HL-60/S4 (cell line): ENCODE measurements at regions not wholly inside any gene's neighbourhood (a gene's known extent, or its start where the extent isn't known, plus 50 kb on each side); places are given as distances from the start of the nearest gene placed in this dataset.

Experiments
- in situ Hi-C: fragments of 300-500 bp; cut with MboI; formaldehyde crosslinking; loops from 2 replicates; pipeline ENCODE4 v1.14.3; 2022; ENCODE audit warnings: low sequenced_read_pairs

DNA sequence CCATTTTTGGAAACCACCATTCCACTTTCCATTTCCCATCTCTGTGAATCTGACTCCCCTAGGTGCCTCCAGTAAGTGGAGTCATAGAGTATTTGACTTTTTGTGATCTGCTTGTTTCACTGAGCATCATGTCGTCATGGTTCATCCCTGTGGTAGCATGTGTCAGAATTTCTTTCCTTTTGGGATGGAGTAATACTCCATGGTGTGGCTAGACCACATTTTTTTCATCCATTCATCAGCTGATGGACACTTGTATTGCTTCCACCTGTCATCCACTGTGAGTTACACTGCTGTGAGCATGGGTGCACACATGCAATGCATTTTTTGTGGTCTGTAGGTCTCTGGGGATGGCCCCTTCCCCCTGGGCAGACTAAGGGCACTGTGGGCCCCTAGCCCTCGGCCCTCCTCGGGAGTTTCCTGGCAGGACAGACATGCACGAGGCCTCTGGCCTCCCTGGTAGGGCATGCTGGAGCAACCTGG, 115.9 kb downstream of the GADD45G start:
- in situ Hi-C loops = no loop called here

DNA sequence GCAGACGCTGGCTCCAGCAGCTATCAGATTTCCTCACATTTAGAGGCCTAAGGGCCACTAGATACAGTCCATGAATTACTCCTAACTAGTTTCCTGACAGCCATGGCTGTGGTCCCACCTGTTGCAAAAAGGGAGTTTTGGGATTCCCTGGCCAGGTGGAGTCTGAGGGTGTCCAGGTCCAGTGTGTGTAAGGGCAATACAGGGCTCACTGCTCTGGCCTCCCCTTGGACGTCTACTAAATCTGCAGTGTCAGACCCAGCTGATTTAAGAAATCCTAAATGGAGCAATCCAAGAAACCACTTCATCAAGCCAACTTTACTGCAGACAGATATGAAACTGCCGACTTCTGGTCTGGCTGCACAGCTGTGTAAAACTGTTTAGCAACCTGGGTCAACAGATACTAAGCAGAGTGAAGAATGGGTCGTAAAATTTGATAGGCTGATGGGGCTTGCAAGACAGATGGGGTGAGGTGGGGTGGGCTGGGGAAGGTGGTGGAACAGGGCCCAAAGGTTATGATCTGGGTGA, 116.4 kb downstream of the GADD45G start:
- in situ Hi-C loops = no loop called here

DNA sequence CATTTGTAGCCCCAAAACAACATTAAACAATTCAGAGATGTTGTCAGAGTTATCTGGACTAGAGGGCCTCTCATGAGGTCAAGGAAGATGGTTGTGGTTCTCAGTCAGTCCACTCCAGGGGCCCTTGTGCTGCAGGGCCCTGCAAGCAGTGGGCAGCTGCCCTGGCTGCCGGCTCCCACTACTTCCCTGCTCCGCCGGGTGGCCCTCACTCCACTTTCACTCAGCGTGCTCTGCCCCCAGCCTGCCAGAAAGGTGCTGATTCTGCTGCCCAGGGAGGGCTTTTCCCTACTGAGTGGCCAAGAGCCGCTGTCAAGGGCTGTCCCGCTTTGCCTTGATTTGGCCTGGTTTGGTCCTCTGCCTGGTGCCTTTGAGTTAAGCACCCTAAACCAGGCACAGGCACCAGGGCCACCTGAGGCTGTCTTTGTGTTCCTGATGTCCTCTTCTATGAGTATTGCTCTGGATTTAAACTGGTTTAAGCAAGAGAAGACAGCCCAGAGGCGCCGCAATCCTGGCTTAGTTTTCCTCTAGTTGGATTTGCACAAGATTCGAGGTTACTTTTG, 117.2 kb downstream of the GADD45G start:
- in situ Hi-C loops = no loop called here

DNA sequence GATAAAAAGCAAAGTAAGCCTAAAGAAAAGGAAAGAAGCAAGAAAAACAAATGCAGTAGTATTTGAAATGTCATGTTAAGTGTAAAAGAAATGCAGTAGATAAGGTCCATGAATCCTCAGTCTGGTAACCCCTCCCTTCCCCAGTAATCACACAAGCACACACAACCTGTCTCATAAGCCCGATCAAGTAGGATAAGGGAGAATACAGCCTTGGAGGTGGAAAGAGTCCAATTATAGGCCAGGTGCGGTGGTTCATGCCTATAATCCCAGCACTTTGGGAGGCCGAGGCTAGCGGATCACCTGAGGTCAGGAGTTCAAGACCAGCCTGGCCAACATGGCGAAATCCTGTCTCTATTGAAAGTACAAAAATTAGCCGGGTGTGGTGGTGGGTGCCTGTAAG, 117.9 kb downstream of the GADD45G start:
- in situ Hi-C loops = no loop called here

DNA sequence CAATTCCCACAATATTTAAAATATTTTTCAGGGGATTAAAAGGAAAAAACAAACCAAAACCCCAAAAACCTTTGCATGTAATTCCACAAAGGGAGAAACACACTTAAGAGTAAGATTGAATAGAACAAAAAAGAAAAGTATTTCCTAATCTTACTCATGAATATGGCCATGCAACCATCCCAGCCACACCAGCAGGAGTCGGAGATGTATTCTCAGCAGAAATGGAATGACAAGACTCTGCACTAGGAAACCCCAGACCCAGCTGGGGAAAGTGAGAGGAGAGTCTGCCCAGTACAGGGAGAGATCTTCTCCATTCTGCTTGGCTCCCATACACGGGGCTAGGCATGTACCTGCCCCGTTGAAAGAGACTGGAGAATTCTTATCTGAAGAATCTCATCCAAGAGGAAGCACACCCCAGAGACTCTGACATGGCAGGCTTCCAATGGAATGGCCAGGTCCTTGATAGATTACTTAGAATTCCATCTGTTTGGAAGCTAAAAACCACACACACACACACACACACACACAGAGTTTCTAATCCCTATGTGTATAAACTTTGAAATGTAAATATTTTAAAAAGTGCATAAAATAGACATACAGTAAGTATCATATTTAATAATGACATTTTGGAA, 118.8 kb downstream of the GADD45G start:
- in situ Hi-C loops = no loop called here

DNA sequence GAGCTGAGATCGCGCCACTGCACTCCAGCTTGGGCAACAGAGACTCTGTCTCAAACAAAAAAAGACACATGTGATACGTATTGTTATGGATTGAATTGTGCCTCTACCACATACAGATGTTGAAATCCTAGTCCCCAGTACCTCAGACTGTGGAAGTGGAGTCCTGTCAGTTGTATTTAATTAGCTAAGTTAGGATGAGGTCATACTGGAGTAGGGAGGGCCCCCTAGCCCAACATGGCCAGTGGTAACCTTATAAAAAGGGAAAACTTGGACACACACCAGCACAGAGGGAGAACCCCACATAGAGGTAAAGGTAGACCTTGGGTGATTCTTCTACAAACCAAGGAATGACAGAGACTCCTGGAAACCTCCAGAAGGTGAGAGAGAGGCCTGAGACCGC, 119.8 kb downstream of the GADD45G start:
- in situ Hi-C loops = no loop called here

DNA sequence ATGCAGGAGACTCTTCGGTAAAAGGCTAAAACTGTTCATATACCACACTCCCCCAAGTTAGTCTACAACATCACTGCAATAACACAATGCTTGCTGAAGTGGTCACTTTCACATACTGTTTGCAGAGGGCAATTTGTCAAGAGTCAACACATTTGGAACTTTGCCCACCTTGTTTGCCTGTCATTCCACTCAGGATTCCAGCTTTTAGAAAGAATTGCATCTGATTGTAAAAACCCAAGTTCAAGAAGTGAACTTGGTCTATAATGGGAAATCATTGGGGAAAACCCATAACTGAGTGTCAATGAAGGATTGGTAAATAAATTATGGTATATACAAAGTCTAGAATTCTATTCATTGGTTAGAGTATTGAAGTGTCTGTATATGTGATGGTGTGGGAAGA, 120.5 kb downstream of the GADD45G start:
- in situ Hi-C loops = no loop called here

DNA sequence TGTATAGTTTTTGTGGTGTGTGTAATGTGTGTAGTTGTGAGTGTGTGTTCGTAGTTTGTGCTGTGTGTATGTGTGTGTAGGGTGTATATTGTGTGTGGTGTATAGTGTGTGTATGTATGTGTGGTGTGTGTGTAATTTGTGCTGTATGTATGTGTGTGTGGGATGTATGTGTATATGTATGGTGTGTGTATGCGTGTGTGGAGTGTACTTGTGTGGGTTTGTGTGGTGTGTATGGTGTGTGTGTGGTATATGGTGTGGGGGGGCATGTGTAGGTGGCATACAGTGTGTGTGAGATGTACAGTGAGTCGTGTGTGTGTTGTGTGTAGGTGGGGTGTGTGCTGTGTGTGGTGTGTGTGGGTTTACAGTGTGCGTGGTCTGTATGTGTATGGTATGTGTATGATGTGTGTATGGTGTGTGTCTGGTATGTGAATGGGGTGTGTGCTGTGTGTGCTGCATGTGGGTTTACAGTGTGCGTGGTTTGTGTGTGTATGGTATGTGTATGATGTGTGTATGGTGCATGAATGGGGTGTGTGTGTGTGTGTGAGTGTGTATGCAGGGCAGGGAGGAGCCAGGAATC, 125.2 kb downstream of the GADD45G start:
- in situ Hi-C loops = loop anchor here (10.0 kb wide), 1 partner anchor 55 kb away; no protein-coding TSS in a partner anchor

DNA sequence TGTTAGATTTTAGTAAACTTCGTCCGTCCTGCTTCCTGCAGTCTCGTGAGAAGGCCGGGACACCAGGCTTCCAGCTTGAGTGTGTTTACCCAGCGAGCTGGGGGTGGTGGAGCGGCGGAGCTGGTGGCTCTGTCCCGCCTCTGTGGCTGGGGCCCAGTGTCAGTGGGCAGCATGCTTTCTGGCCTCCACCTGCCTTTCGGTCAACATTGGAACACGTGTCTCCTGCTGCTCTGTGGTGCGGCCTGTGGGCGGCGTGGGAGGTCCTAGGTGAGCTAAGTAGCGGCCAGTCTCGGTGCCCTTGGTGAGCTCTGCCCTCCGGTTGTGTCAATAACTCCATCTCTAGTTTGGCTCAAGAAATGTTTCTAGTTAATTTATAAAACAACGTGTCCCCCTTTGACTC, 125.9 kb downstream of the GADD45G start:
- in situ Hi-C loops = loop anchor here (10.0 kb wide), 1 partner anchor 56 kb away; no protein-coding TSS in a partner anchor

DNA sequence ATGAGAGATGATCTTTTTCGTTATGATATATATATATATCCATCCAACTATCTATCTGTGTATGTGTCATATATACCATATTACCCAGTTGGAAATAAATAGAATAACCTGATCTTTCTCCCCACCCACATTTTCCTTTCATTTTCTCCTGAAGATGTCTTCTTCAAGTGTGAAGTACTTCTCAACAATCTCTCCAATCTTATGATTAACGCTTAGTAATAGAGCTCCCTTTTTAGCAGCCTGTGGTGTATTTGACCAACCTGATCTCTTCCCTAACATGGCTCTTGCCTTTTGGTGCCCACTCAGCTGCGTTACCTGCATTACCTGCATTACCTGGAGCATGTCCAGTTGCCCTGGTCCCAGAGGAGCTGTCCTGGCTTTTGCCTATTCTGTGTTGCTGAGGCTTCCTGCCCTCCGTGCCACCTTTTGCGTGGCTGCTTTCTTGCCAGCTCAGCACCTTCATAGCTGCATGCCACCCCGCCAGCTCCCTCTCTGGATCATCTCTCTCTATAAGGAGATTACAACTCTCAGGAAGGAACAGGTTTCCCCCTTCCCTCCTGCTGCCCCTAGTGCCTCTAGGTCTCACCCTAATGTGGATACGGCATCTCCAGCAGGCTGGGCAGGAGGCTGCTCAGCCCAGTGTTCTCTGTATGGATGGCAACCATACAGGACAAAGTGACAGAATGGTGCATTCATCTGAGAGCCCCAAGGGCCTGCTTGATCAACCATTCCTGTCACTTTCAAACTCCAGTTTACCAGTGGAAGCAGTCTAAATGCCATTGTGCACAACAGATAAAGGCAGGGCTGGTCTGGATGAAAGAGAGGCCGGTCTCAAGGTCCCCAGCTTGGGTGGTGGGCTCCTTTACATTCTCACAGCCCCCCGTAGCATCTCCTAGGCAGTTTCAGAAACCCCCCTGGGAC, 126.7 kb downstream of the GADD45G start:
- in situ Hi-C loops = loop anchor here (10.0 kb wide), 1 partner anchor 57 kb away; no protein-coding TSS in a partner anchor

DNA sequence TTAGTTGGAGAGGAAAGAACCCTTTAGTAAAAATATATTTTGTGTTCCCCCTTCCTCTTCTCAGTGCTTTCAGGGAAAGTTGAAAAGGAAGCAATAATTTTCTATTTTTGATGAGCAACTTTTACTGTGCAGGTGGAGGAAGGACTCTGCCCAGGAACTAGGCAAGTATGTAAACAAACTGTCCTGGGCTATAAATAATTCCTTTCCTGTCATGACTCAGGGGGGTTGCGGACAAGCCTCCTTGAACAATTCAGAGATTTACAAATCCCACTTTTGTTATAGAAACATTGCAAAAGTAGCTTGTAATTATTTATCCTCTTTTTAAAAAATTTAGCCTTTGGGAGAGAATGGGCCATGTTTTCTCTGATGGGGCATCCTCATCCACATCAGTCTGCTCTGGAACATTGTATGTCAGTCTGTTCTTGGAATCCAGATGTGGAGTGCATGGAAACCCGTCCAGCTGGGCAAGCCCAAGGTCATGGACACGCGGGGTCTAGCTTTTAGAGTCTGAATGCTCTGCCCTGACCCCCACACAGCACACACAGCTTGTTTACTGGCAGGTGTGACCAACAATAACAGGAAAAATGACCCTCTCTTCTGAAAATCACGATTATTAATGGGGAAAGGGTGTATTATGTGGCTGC, 127.6 kb downstream of the GADD45G start:
- in situ Hi-C loops = loop anchor here (10.0 kb wide), 1 partner anchor 58 kb away; no protein-coding TSS in a partner anchor

DNA sequence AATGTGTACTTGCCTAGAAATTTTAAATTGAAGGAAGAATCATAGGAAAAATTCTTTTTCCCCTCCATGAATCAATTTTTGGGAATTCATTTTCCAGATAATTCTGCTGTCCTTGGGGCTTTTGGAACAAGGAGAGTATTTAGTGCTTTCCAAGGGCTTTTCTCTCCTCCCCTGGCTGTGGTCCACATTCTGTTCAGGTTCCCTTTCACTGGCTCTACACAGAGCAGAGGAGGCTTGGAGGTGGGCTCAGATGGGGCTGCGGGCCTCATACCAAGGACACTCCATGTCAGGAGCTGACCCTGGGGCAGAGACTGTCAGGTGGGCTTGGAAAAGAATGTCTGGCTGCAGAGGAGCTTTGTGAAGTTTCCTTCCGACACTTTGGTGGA, 128.1 kb downstream of the GADD45G start:
- in situ Hi-C loops = loop anchor here (10.0 kb wide), 1 partner anchor 58 kb away; no protein-coding TSS in a partner anchor

DNA sequence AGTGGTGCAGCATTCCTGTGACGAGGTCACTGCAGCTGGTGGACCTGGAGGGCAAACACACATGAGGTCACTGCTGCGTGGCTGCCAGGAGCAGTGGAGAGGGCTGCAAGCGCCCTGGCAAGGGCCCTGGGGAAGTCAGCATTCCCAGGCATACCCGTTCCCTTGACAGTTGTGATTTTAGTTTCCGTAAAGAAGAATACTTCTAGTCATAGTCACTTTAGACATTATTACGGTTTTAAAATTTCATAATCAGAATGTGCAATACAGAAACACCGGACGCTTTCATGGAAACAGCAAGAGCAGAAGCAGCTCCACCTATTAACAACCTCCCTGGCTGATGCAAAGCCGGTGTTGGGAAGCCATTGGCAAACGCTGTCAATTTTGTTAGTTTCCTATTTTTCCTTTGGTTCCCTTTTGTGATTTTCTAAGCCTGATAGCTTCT, 129.8 kb downstream of the GADD45G start:
- in situ Hi-C loops = loop anchor here (10.0 kb wide), 1 partner anchor 60 kb away; no protein-coding TSS in a partner anchor

DNA sequence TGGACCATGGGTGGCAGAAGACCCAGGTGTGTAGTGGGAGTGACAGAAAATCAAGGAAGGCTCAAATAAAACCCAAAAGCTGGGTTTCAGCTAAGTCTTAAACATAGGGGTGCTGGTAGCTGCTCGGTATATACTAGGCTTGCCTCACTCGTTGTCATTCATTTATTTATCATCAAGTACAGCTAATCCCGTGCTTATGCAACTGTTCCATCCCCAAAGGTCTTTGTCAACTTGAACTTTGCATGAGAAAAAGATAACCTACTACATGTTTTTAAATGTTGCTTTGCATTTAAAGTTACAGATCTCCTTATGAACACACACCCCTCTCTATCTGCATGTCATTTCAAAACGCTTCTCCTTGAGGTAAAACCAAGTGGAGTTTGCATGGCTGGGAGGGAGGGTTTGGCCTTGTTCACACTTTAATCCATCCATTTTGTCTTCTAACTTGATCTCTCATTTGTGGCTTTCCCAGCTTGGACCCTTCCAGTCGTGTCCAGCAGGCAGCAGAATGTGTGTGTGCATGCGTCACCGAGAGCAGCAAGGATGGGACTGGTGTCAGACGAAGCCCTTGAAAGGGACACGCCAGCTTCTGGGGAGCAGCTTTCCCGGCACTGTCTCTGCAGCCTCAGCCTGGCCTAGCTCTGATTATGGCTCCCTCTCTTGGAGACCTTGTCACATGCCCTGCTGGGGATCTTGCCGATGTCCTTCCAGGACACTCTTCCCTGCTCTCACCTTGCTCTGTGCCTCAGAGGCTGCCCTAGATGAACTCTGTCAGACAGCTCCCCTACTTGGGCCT, 133.5 kb downstream of the GADD45G start:
- in situ Hi-C loops = loop anchor here (10.0 kb wide), 1 partner anchor 64 kb away; no protein-coding TSS in a partner anchor

DNA sequence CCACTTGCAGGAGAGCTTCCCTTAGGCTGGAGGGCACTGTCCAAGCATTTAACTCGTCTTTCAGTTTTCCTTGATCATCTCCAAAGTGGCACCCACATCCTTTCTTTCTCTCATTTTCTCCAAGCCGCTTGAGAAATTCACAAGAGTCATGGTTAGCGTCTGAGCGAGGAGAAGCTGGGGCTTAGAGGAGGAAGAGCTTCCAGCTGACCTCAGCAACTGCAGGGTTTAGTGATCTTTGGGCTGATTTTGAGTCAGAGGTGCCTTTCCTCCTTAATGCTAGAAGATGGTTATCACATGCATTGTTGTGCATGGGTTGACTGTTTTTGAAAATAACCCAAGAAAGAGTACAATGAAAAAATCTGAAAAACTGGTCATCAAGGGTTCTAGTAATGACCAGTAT, 134.7 kb downstream of the GADD45G start:
- in situ Hi-C loops = loop anchor here (10.0 kb wide), 1 partner anchor 65 kb away; no protein-coding TSS in a partner anchor

DNA sequence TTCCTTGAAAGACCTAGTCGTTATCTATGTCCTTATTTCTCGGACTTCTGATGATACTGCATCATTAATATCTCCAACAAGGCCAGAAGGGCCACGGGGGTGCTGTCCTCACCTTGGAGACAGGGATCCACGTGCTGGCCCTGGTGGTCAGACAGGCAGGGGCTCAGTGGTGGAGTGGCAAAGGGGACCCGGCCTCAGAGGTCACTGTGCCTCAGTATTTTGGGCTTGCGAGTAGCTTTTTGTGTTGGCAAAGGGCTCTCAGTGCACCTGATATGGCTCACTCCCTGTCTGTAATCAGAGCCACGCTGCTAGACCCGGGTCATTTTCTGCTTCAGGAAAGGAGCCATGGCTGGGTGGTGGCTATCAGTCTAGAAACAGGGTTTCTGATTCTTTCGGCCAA, 135.1 kb downstream of the GADD45G start:
- in situ Hi-C loops = loop anchor here (10.0 kb wide), 1 partner anchor 65 kb away; no protein-coding TSS in a partner anchor

DNA sequence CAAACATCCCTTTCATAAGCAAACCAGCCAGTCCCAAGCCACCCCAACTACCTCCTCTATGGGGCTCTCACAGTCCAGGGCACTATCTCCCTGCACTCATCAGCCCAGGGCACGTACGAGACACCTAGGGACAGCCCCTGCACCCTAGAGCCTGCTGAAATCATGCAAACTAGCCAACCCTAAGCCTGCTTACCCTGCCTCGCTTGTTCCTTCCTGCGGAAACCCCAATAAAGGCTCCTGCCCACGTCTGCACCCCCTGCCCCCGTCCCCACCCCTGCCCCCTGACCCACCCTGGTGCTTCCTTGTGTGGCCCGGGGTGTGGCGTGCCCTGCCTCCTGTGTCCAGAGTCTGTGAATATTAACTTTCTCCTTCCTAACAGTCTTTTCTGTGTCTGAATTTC, 135.9 kb downstream of the GADD45G start:
- in situ Hi-C loops = no loop called here

DNA sequence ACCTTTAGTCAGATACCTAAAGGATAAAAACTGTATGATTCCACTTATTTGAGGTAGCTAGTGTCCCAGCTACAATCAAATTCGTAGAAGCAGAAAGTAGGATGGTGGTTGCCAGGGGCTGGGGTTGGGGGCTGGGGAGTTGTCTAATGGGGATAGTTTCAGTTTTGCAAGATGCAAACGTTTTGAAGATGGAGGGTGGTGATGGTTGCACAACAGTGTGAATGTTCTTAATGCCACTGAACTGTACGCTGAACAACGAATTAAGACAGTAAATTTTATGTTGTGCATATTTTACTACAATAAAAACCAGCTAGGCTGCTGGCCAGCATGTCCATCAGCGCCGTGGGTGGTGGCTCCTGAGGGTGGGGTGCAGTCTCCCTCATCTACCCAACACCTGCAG, 137.8 kb downstream of the GADD45G start:
- in situ Hi-C loops = no loop called here

DNA sequence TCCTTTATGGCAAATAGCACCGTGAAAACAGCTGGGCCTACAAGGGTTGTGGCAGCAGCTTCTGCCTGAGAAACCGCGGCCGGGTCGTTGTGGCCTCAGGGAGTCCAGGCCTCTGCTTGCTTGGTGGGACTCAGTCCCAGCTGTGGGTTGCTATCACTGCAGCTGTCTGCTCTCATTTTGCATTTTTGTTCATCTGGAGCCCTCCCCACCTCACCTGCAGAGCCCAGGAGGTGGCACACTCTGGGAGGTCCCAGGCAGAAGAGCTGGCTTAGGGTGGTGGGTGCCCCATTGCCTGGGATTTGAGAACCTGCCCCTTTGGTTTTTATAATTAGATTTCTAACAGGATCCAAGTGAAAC, 138.4 kb downstream of the GADD45G start:
- in situ Hi-C loops = no loop called here
